Smooth muscle cell (in vitro differentiated cells): ENCODE measurements at regions not wholly inside any gene's neighbourhood (a gene's known extent, or its start where the extent isn't known, plus 50 kb on each side); places are given as distances from the start of the nearest gene placed in this dataset.

Experiments used
- DNase-seq: peaks from one replicate; lab custom pipeline; 2025; ENCODE audit not compliant: unreplicated experiment; lab: John Stamatoyannopoulos, UW
- H2AFZ ChIP-seq: fragments of 200-600 bp; sonication (generic); 2 replicates; pipeline ENCODE4 v1.6.0; 2016; ENCODE audit warnings: antibody characterized with exemption, low read depth, mild to moderate bottlenecking
- H3F3A ChIP-seq: fragments of 200-600 bp; sonication (generic); 2 replicates; pipeline ENCODE4 v1.6.0; 2017; ENCODE audit warnings: antibody characterized with exemption, low read depth
- H3K27ac ChIP-seq: fragments of 200-600 bp; sonication (generic); 2 replicates; pipeline ENCODE4 v1.5.1; 2016; ENCODE audit warnings: low read depth, mild to moderate bottlenecking
- H3K27me3 ChIP-seq: fragments of 200-600 bp; sonication (generic); 2 replicates; pipeline ENCODE4 v1.6.1; 2016; ENCODE audit warnings: low read depth, mild to moderate bottlenecking
- H3K36me3 ChIP-seq: fragments of 200-600 bp; sonication (generic); 2 replicates; pipeline ENCODE4 v1.5.1; 2016; ENCODE audit warnings: low read depth
- H3K4me1 ChIP-seq: fragments of 200-600 bp; sonication (generic); 2 replicates; pipeline ENCODE4 v1.5.1; 2016; ENCODE audit warnings: low read depth
- H3K4me2 ChIP-seq: fragments of 200-600 bp; sonication (generic); 2 replicates; pipeline ENCODE4 v1.6.0; 2016; ENCODE audit warnings: mild to moderate bottlenecking
- H3K4me3 ChIP-seq: fragments of 200-600 bp; sonication (generic); 2 replicates; pipeline ENCODE4 v1.5.1; 2016; ENCODE audit warnings: mild to moderate bottlenecking
- H3K79me2 ChIP-seq: fragments of 200-600 bp; sonication (generic); 2 replicates; pipeline ENCODE4 v1.6.0; 2016; ENCODE audit warnings: low read depth, mild to moderate bottlenecking
- H3K9ac ChIP-seq: fragments of 200-600 bp; sonication (generic); 2 replicates; pipeline ENCODE4 v1.6.0; 2016; ENCODE audit warnings: low read depth
- H3K9me3 ChIP-seq: fragments of 200-600 bp; sonication (generic); replicated peaks from 2 replicates; pipeline ENCODE4 v1.5.1; 2016; ENCODE audit warnings: low read depth
- H4K20me1 ChIP-seq: fragments of 200-600 bp; sonication (generic); 2 replicates; pipeline ENCODE4 v1.6.0; 2016; ENCODE audit warnings: low read depth
- CTCF ChIP-seq: fragments of 200-600 bp; sonication (generic); IDR thresholded peaks from 2 replicates; pipeline ENCODE4 v1.5.1; 2017; ENCODE audit warnings: borderline replicate concordance, mild to moderate bottlenecking, antibody characterized with exemption; ENCODE audit not compliant: insufficient read depth, poor library complexity, severe bottlenecking
- WGBS: methylation state at CpG from one replicate; pipeline ENCODE4 v1.1.7; 2016; ENCODE audit warnings: low lambda C conversion rate; 5-methylcytosine and 5-hydroxymethylcytosine counted together

GRCh38 chr2:150909613-150910012, 352.1 kb downstream of the RBM43 start:
- H3K4me2 ChIP-seq: no peak overlapping the region
- H3K79me2 ChIP-seq: no peaks in the 10 kb centered on the region
- H3K4me3 ChIP-seq: no peak overlapping the region
- H4K20me1 ChIP-seq: no peaks in the 10 kb centered on the region
- no peaks in the 10 kb centered on the region for H3K27me3 ChIP-seq
- no peak for TF ChIP-seq CTCF
- no peak overlapping the region for H3K9ac ChIP-seq
- no peaks in the 10 kb centered on the region for H3K4me1 ChIP-seq
- WGBS: 69% methylated on average over 1 of the region's 1 CpG
- no peaks in the 10 kb centered on the region for H3K9me3 ChIP-seq
- H3K27ac ChIP-seq: no peak overlapping the region
- H3K36me3 ChIP-seq: no peaks in the 10 kb centered on the region
- no peak for DNase-seq
- H2AFZ ChIP-seq: no peak overlapping the region
- no peaks in the 10 kb centered on the region for H3F3A ChIP-seq

GRCh38 chr2:150909090-150909489, 352.6 kb downstream of the RBM43 start:
- no peak for DNase-seq
- no peaks in the 10 kb centered on the region for H3K4me1 ChIP-seq
- no peak overlapping the region for H3K9ac ChIP-seq
- H3K36me3 ChIP-seq: no peaks in the 10 kb centered on the region
- no peaks in the 10 kb centered on the region for H4K20me1 ChIP-seq
- H3F3A ChIP-seq: no peaks in the 10 kb centered on the region
- TF ChIP-seq CTCF: no peak
- H3K4me3 ChIP-seq: no peak overlapping the region
- H3K9me3 ChIP-seq: no peaks in the 10 kb centered on the region
- H3K27ac ChIP-seq: no peak overlapping the region
- no peaks in the 10 kb centered on the region for H3K27me3 ChIP-seq
- H3K4me2 ChIP-seq: no peak overlapping the region
- H3K79me2 ChIP-seq: no peaks in the 10 kb centered on the region
- no peak overlapping the region for H2AFZ ChIP-seq

GRCh38 chr2:150907466-150907865, 354.2 kb downstream of the RBM43 start:
- Histone ChIP-seq H3K27ac (no peak overlapping the region), H3K79me2 (no peaks in the 10 kb centered on the region), H3F3A (no peaks in the 10 kb centered on the region), H3K4me2 (no peak overlapping the region), H3K4me3 (no peak overlapping the region), H4K20me1 (no peaks in the 10 kb centered on the region), H2AFZ (no peak overlapping the region), H3K27me3 (no peaks in the 10 kb centered on the region), H3K9me3 (no peaks in the 10 kb centered on the region), H3K4me1 (no peaks in the 10 kb centered on the region), H3K9ac (no peak overlapping the region), H3K36me3 (no peaks in the 10 kb centered on the region)
- DNase-seq: no peak
- TF ChIP-seq CTCF: no peak
- 85% methylated on average over 4 of the region's 4 CpGs for WGBS

- H2AFZ ChIP-seq: no peak overlapping the region
Measured at GRCh38 chr2:150903461-150903860, 358.2 kb downstream of the RBM43 start.

More at GRCh38 chr2:150903461-150903860, 358.2 kb downstream of the RBM43 start:
- no peak for DNase-seq
- Histone ChIP-seq H4K20me1 (no peaks in the 10 kb centered on the region), H3K9me3 (no peaks in the 10 kb centered on the region), H3K27me3 (no peaks in the 10 kb centered on the region), H3K9ac (no peak overlapping the region), H3K79me2 (no peaks in the 10 kb centered on the region), H3K36me3 (peaks cover 3% of the 10 kb centered on the region), H3K4me3 (no peak overlapping the region), H3F3A (no peaks in the 10 kb centered on the region), H3K4me1 (no peaks in the 10 kb centered on the region), H3K4me2 (no peak overlapping the region), H3K27ac (no peak overlapping the region)
- 59% methylated on average over 3 of the region's 3 CpGs for WGBS
- TF ChIP-seq CTCF: no peak
